Fibroblast of the aortic adventitia (primary cell): ENCODE measurements at regions not wholly inside any gene's neighbourhood (a gene's known extent, or its start where the extent isn't known, plus 50 kb on each side); places are given as distances from the start of the nearest gene placed in this dataset.
A peak's percentile ranks its signal among the peaks of the same experiment; 100 is the strongest.

Experiments
- DNase-seq: peaks from one replicate; pipeline ENCODE4 v3.0.0-alpha.2; 2010; ENCODE audit warnings: low read depth
- H3K4me3 ChIP-seq: 2 replicates; pipeline ENCODE4 v1.5.1; 2011; ENCODE audit warnings: low read depth, mild to moderate bottlenecking, control low read depth, low read length, moderate library complexity
- TF ChIP-seq, protein P1 (sequence below): IDR thresholded peaks from 2 replicates; pipeline ENCODE4 v1.5.1; 2011; ENCODE audit warnings: mild to moderate bottlenecking, low read length, control low read depth, inconsistent platforms; ENCODE audit not compliant: insufficient read depth

DNA sequence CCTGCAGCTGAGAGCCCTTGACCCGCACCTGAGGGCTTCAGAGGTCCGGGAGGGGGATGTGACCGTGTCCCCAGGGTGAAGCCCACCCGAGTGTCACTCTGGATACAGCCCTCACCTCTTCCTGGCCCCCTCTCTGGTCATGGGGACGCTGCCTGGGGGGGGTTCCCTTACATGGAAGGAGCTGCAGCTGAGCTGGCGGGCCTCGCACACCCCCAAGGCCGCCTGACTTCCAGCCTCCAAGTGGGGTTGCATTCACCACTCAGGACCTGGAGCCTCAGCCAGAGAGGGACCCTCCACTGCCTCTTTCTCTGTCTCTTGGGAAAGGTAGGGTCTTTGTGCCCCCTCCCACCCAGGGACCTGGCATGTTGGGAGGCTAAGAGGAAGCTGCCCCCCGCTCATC is 284.6 kb downstream of the SEC14L1 start:
- DNase-seq, result no peak
- TF ChIP-seq, protein P1, sequence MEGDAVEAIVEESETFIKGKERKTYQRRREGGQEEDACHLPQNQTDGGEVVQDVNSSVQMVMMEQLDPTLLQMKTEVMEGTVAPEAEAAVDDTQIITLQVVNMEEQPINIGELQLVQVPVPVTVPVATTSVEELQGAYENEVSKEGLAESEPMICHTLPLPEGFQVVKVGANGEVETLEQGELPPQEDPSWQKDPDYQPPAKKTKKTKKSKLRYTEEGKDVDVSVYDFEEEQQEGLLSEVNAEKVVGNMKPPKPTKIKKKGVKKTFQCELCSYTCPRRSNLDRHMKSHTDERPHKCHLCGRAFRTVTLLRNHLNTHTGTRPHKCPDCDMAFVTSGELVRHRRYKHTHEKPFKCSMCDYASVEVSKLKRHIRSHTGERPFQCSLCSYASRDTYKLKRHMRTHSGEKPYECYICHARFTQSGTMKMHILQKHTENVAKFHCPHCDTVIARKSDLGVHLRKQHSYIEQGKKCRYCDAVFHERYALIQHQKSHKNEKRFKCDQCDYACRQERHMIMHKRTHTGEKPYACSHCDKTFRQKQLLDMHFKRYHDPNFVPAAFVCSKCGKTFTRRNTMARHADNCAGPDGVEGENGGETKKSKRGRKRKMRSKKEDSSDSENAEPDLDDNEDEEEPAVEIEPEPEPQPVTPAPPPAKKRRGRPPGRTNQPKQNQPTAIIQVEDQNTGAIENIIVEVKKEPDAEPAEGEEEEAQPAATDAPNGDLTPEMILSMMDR, result no peak
- H3K4me3 ChIP-seq, result no peak overlapping the region

DNA sequence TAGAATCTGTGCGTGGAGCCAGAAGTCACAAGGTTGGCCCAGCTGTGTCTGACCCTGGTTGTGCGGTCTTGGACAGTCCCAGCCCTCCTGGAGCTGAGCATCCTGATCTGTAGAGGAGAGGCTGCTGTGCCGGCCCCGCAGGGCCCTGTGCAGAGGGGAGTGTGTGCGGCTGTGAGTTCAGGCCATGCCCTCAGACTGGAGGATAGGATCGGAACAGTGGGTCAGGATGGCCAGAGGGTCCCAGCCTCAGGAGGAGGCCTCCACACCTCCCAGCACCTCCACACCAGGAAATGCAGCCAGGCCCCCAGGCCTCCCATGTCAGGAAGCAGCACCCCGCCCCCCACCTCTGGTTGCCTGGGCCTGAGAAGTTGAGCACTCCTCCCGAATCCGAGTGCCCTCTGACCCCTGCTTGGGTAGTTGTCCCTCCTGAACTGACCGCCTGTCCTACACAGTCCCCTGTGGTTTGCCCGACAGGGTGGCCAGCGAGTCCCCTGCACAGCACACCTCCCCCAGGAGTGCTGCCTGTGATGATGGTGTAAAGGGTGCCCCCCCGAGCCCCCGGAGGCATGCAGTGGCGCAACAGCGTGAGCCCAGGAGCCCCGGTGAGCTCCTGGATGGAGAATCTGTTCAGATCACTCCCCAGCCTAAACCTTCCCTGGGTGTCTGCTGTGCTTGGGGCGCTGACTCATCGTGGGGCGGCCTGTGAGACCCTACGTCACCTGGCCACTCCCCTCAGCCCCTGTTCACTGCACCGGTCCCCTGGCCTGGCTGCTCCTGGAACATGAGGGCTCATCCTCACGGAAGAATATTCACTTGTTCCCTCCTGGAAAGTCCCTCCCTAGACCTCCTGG is 285.2 kb downstream of the SEC14L1 start:
- peak; percentile 72 for DNase-seq
- TF ChIP-seq, protein P1, result no peak
- no peak overlapping the region for H3K4me3 ChIP-seq

DNA sequence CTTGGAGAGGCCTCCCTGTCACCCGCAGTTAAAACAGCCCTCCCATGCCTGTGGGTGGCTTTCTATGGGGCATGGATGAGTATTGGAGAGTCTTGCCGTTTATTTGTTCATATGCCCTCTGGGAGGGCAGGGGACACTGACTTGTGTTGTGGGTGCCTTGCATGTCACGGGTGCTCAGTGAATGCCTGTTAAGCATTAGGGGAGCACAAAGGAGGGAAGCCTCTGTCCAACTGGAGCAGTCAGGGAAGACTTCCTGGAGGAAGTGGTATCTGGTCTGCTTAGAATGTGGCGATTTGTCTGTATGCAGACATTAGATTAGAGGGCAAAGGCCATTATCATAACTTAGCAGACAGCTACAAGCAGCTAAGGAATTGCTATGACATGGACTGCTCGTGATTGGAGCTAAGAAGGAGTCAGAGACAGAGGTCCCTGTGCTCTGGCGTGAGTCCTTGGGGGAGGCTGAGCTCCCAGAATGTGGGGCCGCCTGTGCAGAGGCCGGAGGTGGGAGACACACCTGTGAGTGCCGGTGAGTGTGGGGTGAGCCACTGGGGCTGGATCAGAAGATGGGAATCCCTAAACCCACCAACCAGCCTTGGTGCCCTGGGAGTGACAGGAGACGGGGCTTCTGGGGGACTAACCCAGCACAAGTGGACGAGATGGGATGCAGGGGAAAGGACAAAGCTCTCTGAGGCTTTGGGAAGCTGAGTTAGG is 286.1 kb downstream of the SEC14L1 start:
- TF ChIP-seq, protein P1, result no peak
- no peak overlapping the region for H3K4me3 ChIP-seq
- no peak for DNase-seq

DNA sequence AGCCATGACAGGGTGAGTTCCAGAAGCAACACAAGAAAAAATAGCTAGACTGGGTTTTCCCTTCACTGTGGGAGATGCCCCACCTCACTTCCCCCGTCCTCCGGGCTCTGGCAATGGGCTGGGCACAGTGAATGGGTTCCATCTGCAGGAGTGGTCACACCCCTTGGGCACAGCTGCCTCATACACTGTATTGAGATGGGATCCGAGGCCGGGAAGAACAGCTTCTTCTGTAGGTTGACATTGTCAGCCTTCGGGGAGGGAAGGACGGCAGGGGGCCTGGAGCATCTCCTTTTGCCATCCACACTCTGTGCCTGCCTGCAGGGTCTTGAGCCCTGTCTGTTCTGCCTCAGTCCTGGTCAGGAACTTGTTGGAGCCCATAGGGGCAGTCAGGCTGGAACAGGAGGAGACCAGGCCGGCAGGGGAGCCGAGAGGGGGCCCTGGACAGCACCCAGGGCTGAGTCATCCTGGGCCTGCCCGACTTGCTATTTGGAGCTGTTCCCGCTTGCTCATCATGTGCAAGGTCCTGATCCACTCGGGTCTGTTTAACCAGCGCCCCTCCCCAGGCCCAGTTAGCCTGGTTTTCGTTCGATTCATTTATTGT is 286.7 kb downstream of the SEC14L1 start:
- TF ChIP-seq, protein P1, result peak; percentile 21
- DNase-seq, result peak; percentile 86
- no peak overlapping the region for H3K4me3 ChIP-seq

DNA sequence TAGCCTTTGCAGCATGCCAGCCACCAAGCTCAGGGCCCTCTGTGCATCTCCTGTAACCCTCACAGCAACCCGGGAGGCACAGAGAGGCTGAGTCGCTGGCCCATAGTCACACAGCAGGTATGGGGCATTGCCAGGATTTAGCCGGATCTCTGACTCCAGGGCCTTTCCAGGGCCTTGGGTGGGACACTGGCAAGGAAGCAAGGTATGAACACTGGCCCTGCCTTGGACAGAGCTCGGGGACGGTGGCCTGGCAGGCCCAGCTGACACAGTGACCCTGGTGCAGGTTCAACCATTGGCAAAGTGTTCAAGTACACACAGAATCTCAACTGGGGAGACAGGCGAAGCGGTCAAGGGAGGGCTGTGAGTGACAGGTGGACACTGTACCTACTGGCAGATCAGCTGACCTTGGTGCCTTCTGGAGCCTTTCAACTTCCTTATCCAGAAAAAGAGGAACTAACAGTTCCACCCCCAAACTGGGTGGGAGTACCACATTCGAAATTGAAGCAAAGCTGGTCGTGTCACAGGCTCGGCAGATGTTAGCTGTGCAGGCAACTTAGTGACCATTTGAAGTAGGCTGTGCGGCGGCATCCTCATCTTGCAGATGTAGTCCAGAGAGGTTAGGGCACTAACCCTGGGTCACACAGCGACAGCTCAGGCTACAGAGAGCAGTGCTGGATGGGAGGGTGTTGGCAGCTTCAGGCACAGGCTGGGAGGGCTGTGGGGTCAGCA is 287.4 kb downstream of the SEC14L1 start:
- DNase-seq, result no peak
- TF ChIP-seq, protein P1, result no peak
- H3K4me3 ChIP-seq, result no peak overlapping the region

DNA sequence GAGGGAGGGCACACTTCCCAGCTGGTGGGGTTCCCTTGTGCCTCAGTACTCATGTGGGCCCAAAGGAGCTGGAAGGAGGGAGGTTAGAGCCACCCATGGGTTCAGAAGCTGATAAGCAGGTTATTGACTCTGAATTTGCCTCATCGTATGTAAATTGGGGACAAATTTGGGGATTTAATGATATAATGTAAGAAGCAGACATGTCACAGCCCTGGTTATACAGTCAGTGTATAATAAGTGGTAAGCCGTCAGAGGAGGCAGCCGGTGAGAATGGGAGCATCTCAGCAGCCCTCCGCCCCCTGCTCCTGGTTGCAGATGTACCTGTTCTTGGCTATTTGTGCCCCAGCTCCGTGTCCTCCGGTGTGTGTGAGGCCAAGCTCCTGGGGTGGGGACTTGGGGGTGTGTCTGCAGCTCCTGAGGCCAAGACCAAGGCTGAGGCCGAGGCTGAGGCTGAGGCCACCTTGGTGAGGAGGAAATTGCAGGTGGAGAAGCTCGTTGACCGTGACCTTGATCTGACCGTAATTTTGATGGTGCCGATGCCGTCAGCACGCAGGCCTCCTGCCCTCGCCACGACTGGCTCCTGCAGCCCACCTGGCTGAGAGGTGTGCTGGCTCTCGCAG is 288.1 kb downstream of the SEC14L1 start:
- TF ChIP-seq, protein P1, result no peak
- no peak for DNase-seq
- H3K4me3 ChIP-seq, result no peak overlapping the region
